ENCODE measurements at regions not wholly inside any gene's neighbourhood (a gene's known extent, or its start where the extent isn't known, plus 50 kb on each side); places are given as distances from the start of the nearest gene placed in this dataset.

DNA sequence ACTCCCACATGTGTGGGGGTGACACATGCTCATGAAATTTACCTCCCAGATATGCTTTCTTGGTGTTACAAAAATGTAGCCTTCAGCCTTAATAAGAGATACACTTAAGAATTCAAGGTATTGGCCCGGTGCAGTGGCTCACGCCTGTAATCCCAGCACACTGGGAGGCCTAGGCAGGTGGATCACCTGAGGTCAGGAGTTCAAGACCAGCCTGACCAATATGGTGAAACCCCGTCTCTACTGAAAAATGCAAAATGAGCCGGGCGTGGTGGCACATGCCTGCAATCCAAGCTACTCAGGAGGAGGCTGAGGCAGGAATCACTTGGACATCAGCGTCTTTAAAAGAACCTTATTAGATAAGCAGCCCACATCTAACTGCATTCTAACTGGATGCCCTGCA lies 614.3 kb upstream of the CDH4 start:
- Histone ChIP-seq H3K9me3 (peaks cover 0 to 15% (median 0%) of the 10 kb centered on the region in 11 donors), H3K4me1 (no peaks in the 10 kb centered on the region), H3K27me3 (peaks cover 0 to 7% (median 0%) of the 10 kb centered on the region in 7 donors), H3K27ac (no peak overlapping the region), H3K4me3 (no peak overlapping the region), H3K36me3 (no peaks in the 10 kb centered on the region)
- DNase-seq: no peak
- TF ChIP-seq CTCF (IDR thresholded peaks at IDR 0.05): no peak
- no peak for ATAC-seq
- intact Hi-C loops (cut with DNase I): no loop called here
- WGBS, 2 donors: 84 to 86% methylated on average over 6 of the region's 6 CpGs

DNA sequence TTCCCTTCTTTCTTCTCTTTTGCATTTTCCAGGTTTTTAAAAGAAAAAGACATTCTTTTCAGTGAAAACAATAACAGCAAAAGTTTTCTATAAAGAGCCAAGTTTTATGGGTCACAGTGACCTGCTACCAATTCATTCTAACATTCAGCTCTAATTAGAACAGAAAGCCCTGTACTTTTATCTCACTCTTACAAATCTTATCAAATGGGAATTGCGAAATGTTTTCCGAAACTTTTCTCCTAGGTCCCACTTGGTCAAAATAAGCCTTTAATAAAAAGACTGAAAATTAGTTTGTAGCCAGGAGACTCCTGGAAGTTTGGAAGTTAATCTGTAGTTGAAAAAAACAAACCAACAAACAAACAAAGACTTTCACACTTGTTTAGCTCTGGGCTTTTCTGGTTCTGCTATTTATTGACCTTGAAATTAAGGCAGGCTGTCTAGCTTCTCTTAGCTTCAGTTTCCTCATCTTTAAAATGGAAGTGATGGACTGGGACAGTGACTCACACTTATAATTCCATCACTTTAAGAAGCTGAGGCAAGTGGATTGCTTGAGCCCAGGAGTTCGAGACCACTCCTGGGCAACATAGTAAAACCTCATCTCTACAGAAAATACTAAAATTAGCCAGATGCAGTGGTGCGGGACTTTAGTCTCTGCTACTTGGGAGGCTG lies 613.5 kb upstream of the CDH4 start:
- 71 to 83% methylated on average over 4 of the region's 4 CpGs for WGBS, 2 donors
- H3K36me3 ChIP-seq: no peaks in the 10 kb centered on the region
- H3K27ac ChIP-seq: no peak overlapping the region
- H3K4me1 ChIP-seq: no peaks in the 10 kb centered on the region
- no peak overlapping the region for H3K4me3 ChIP-seq
- peaks cover 0 to 15% (median 0%) of the 10 kb centered on the region in 11 donors for H3K9me3 ChIP-seq
- DNase-seq (no peak), ATAC-seq (peak in 2 of 8 donors; percentile 56 to 69)
- intact Hi-C loops (cut with DNase I): no loop called here
- TF ChIP-seq CTCF (IDR thresholded peaks at IDR 0.05): no peak
- peaks cover 0 to 7% (median 0%) of the 10 kb centered on the region in 7 donors for H3K27me3 ChIP-seq

DNA sequence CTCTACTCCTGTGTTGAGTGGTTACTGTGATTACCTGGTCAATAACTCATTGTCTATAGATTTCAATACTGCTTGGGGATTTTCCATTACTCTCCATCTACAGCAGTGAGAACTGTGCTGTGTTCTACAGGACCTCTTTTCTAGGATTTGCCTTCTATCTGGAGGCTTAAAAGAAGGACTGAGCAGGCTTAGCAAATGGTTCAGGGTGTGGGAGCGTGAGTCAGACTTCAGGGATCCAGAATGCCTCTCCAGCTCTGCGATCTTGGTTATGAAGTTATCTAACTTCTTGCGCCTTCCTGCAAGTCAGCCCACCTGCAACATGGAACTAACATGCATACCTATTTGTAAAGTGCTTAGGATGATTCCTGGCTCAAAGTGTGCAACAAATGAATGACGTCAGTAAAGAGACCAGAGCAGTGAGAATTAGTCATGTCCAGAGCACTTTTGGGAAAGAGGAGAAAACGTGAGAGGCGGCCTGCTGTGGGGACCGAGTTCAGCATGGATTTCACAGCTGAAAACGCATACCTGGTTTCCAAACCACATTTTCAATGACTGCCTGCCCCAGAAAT lies 610.1 kb upstream of the CDH4 start:
- Histone ChIP-seq H3K27ac (no peak overlapping the region), H3K36me3 (no peaks in the 10 kb centered on the region), H3K4me3 (no peak overlapping the region), H3K4me1 (no peaks in the 10 kb centered on the region), H3K27me3 (peaks cover 0 to 4% (median 0%) of the 10 kb centered on the region in 7 donors), H3K9me3 (peaks cover 0 to 6% (median 0%) of the 10 kb centered on the region in 11 donors)
- DNase-seq: no peak
- TF ChIP-seq CTCF (IDR thresholded peaks at IDR 0.05): no peak
- 76 to 82% methylated on average over 8 of the region's 8 CpGs for WGBS, 2 donors
- intact Hi-C loops (cut with DNase I): no loop called here
- no peak for ATAC-seq

- WGBS, 2 donors: 74% methylated on average over 4 of the region's 4 CpGs
- H3K4me1 ChIP-seq: no peaks in the 10 kb centered on the region
- no peaks in the 10 kb centered on the region for H3K36me3 ChIP-seq
- H3K27me3 ChIP-seq: peaks cover 0 to 7% (median 0%) of the 10 kb centered on the region in 7 donors
- H3K27ac ChIP-seq: no peak overlapping the region
- peaks cover 0 to 6% (median 0%) of the 10 kb centered on the region in 11 donors for H3K9me3 ChIP-seq
- DNase-seq (no peak), ATAC-seq (no peak)
- H3K4me3 ChIP-seq: no peak overlapping the region
- TF ChIP-seq CTCF (IDR thresholded peaks at IDR 0.05): no peak
- intact Hi-C loops (cut with DNase I): no loop called here
These were observed 609.5 kb upstream of the CDH4 start for GRCh38 chr20:60642541-60642940.

Data from heart right ventricle (tissue), 16 donors.